B cell (primary cell): ENCODE measurements at regions not wholly inside any gene's neighbourhood (a gene's known extent, or its start where the extent isn't known, plus 50 kb on each side); places are given as distances from the start of the nearest gene placed in this dataset.

Experiments used
- ATAC-seq: fragments of 200-7000 bp; cut with Tn5 transposase; one replicate; pipeline ENCODE4 v1.10.0; 2021; ENCODE audit warnings: low read depth, mild to moderate bottlenecking, moderate number of reproducible peaks, moderate library complexity
- CTCF ChIA-PET: fragments of 350-600 bp; sonication (Branson Sonifier 250); formaldehyde crosslinking; loops from one replicate; lab custom pipeline; 2021; ENCODE audit warnings: antibody characterized with exemption, inconsistent platforms; lab: Charles Lee
- POLR2A ChIA-PET: fragments of 350-600 bp; sonication (Branson Sonifier 250); formaldehyde crosslinking; loops from one replicate; lab custom pipeline; 2021; ENCODE audit warnings: antibody characterized with exemption; lab: Charles Lee
- DNase-seq: peaks from one replicate; pipeline ENCODE4 v3.0.0; 2013
- H2AFZ ChIP-seq: 2 replicates; pipeline ENCODE4 v1.6.1; 2012; ENCODE audit warnings: mild to moderate bottlenecking, low read depth, low read length; ENCODE audit not compliant: insufficient read depth, poor library complexity, severe bottlenecking
- H3K27ac ChIP-seq, 2 donors: 1 replicate in 1 of 2; 2 replicates in 1 of 2; pipeline ENCODE4 v1.5.1; 2012 to 2013; ENCODE audit warnings: low read length in 2 of 2, mild to moderate bottlenecking in 2 of 2, moderate library complexity in 1 of 2
- H3K27me3 ChIP-seq, 4 experiments: fragments of 200-600 bp in 1 of 4; sonication (generic) in 1 of 4; replicated peaks in 1 of 4; 1 replicate in 2 of 4; 2 replicates in 2 of 4; pipeline versions ENCODE4 v1.6.1 to v1.7.0; 2013 to 2016; ENCODE audit warnings: low read length in 3 of 4, mild to moderate bottlenecking in 2 of 4, mixed read lengths in 1 of 4, moderate library complexity in 1 of 4; ENCODE audit not compliant: insufficient read depth in 4 of 4, control insufficient read depth in 3 of 4; ENCODE audit errors: control extremely low read depth in 1 of 4
- H3K36me3 ChIP-seq, 2 experiments: replicated peaks in 1 of 2; 1 replicate in 1 of 2; 2 replicates in 1 of 2; pipeline versions ENCODE4 v1.6.1 to v1.7.1; 2013; ENCODE audit warnings: low read length in 1 of 2; ENCODE audit not compliant: insufficient read depth in 2 of 2, control insufficient read depth in 1 of 2; ENCODE audit errors: control extremely low read depth in 1 of 2, extremely low read depth in 1 of 2
- H3K4me1 ChIP-seq, 2 donors: fragments of 200-600 bp in 1 of 2; sonication (generic) in 1 of 2; 1 replicate in 1 of 2; 2 replicates in 1 of 2; pipeline versions ENCODE4 v1.5.1 to v1.6.1; 2013 to 2017; ENCODE audit warnings: low read length in 2 of 2; ENCODE audit not compliant: control insufficient read depth in 2 of 2, insufficient read depth in 2 of 2
- H3K4me2 ChIP-seq: replicated peaks from 2 replicates; pipeline ENCODE3; 2012; ENCODE audit warnings: mild to moderate bottlenecking, low read depth, low read length; ENCODE audit not compliant: poor library complexity, severe bottlenecking
- H3K4me3 ChIP-seq, 5 experiments: fragments of 200-600 bp in 1 of 5; sonication (generic) in 1 of 5; 1 replicate in 3 of 5; 2 replicates in 2 of 5; pipeline versions ENCODE4 v1.5.1 to v1.7.0; 2011 to 2016; ENCODE audit warnings: low read length in 4 of 5, mild to moderate bottlenecking in 4 of 5, low read depth in 2 of 5, control low read depth in 1 of 5, moderate library complexity in 1 of 5; ENCODE audit not compliant: insufficient read depth in 1 of 5; ENCODE audit errors: control extremely low read depth in 1 of 5, extremely low read depth in 1 of 5
- H3K79me2 ChIP-seq: fragments of 200-600 bp; sonication (generic); one replicate; pipeline ENCODE4 v1.6.0; 2016; ENCODE audit warnings: low read length; ENCODE audit not compliant: control insufficient read depth, insufficient read depth
- H3K9ac ChIP-seq: fragments of 200-600 bp; sonication (generic); 2 replicates; pipeline ENCODE4 v1.6.1; 2017; ENCODE audit warnings: mild to moderate bottlenecking, low read length, moderate library complexity
- H3K9me3 ChIP-seq, 3 donors: one replicate each; pipeline versions ENCODE4 v1.6.1 to v1.7.1; 2013; ENCODE audit warnings: low read length in 2 of 3; ENCODE audit not compliant: control insufficient read depth in 2 of 3, insufficient read depth in 1 of 3; ENCODE audit errors: control extremely low read depth in 1 of 3
- H4K20me1 ChIP-seq: 2 replicates; pipeline ENCODE4 v1.6.0; 2012; ENCODE audit warnings: mild to moderate bottlenecking, low read length; ENCODE audit not compliant: insufficient read depth, control insufficient read depth, poor library complexity, severe bottlenecking
- H3K27ac Mint-ChIP-seq: one replicate; pipeline ENCODE4 v1.8.0; 2021; ENCODE audit warnings: mixed read lengths
- H3K27me3 Mint-ChIP-seq: one replicate; pipeline ENCODE4 v1.8.0; 2021; ENCODE audit warnings: mixed read lengths
- H3K4me1 Mint-ChIP-seq: one replicate; pipeline ENCODE4 v1.8.0; 2021; ENCODE audit warnings: mixed read lengths
- H3K4me3 Mint-ChIP-seq: one replicate; pipeline ENCODE4 v1.8.0; 2021; ENCODE audit warnings: mixed read lengths
- H3K9me3 Mint-ChIP-seq: one replicate; pipeline ENCODE4 v1.8.0; 2022; ENCODE audit warnings: mixed read lengths; ENCODE audit not compliant: insufficient read depth
- CTCF ChIP-seq: fragments of 200-600 bp; IDR thresholded peaks from one replicate; pipeline ENCODE4 v1.8.0; 2022; ENCODE audit warnings: antibody characterized with exemption, mild to moderate bottlenecking
- EZH2 ChIP-seq: IDR thresholded peaks from 2 replicates; pipeline ENCODE4 v1.6.1; 2012; ENCODE audit warnings: borderline replicate concordance, low read depth, mild to moderate bottlenecking, moderate library complexity, low read length; ENCODE audit not compliant: insufficient read depth, poor library complexity, severe bottlenecking
- WGBS: methylation state at CpG from one replicate; pipeline ENCODE4 v1.1.5; 2013; ENCODE audit warnings: missing lambda C conversion rate; ENCODE audit not compliant: insufficient coverage; 5-methylcytosine and 5-hydroxymethylcytosine counted together
- intact Hi-C: fragments of 100-400 bp; cut with micrococcal nuclease; formaldehyde crosslinking; loops from one replicate; pipeline ENCODE4 v1.10.0; 2022

GRCh38 chr6:113693851-113694250, 163.3 kb upstream of the MARCKS start:
- ATAC-seq (no peak), DNase-seq (no peak)
- Histone ChIP-seq H2AFZ (no peak overlapping the region), H3K27me3 (no peaks in the 10 kb centered on the region), H3K4me3 (no peak overlapping the region), H3K79me2 (no peaks in the 10 kb centered on the region), H3K36me3 (no peaks in the 10 kb centered on the region), H3K27ac (no peak overlapping the region), H3K9ac (no peak overlapping the region), H3K9me3 (no peaks in the 10 kb centered on the region), H3K4me1 (peaks cover 0 to 3% of the 10 kb centered on the region in 2 donors), H3K4me2 (no peak overlapping the region), H4K20me1 (no peaks in the 10 kb centered on the region)
- CTCF ChIA-PET: no interaction called here
- H3K27me3 Mint-ChIP-seq: no peaks in the 10 kb centered on the region
- intact Hi-C loops: no loop called here
- POLR2A ChIA-PET: no interaction called here
- no peak for TF ChIP-seq EZH2
- TF ChIP-seq CTCF: no peak
- H3K4me3 Mint-ChIP-seq: no peak overlapping the region
- no peak overlapping the region for H3K27ac Mint-ChIP-seq
- H3K4me1 Mint-ChIP-seq: peaks cover 17% of the 10 kb centered on the region
- H3K9me3 Mint-ChIP-seq: no peaks in the 10 kb centered on the region
- whole genome bisulfite sequencing: 100% methylated on average over 1 of the region's 1 CpG

GRCh38 chr6:113694278-113695077, 162.7 kb upstream of the MARCKS start:
- ChIA-PET CTCF (no interaction called here), POLR2A (no interaction called here)
- Mint-ChIP-seq H3K4me1 (peaks cover 16% of the 10 kb centered on the region), H3K9me3 (no peaks in the 10 kb centered on the region), H3K27me3 (no peaks in the 10 kb centered on the region), H3K27ac (no peak overlapping the region), H3K4me3 (no peak overlapping the region)
- no peak overlapping the region for H3K27ac ChIP-seq
- intact Hi-C loops: no loop called here
- H2AFZ ChIP-seq: no peak overlapping the region
- no peak overlapping the region for H3K4me2 ChIP-seq
- DNase-seq (no peak), ATAC-seq (no peak)
- H3K79me2 ChIP-seq: no peaks in the 10 kb centered on the region
- no peak overlapping the region for H3K9ac ChIP-seq
- no peaks in the 10 kb centered on the region for H3K9me3 ChIP-seq
- H3K27me3 ChIP-seq: no peaks in the 10 kb centered on the region
- no peak overlapping the region for H3K4me3 ChIP-seq
- no CpG with 5 or more reads among the region's 2 CpGs for WGBS
- no peak for TF ChIP-seq EZH2
- TF ChIP-seq CTCF: no peak
- H3K36me3 ChIP-seq: no peaks in the 10 kb centered on the region
- H4K20me1 ChIP-seq: no peaks in the 10 kb centered on the region
- H3K4me1 ChIP-seq: peaks cover 0 to 3% of the 10 kb centered on the region in 2 donors
